H1 (cell line): ENCODE measurements at regions not wholly inside any gene's neighbourhood (a gene's known extent, or its start where the extent isn't known, plus 50 kb on each side); places are given as distances from the start of the nearest gene placed in this dataset.

Source experiments
- CTCF ChIP-seq, 3 experiments: IDR thresholded peaks; 1 replicate in 2 of 3; 2 replicates in 1 of 3; pipeline versions ENCODE4 v1.5.1 to v1.6.1; 2011; ENCODE audit warnings: low read length in 3 of 3, mild to moderate bottlenecking in 3 of 3, inconsistent platforms in 2 of 3, low read depth in 1 of 3, moderate library complexity in 1 of 3; ENCODE audit not compliant: insufficient read depth in 1 of 3; ENCODE audit errors: control extremely low read depth in 1 of 3
- EZH2 ChIP-seq: fragments of 200-600 bp; sonication (generic); IDR thresholded peaks from 2 replicates; pipeline ENCODE4 v1.7.1; 2012; ENCODE audit warnings: low read depth, mild to moderate bottlenecking, moderate library complexity, low read length, inconsistent platforms; ENCODE audit not compliant: severe bottlenecking
- JUN ChIP-seq: IDR thresholded peaks from 2 replicates; pipeline ENCODE4 v1.6.1; 2011; ENCODE audit warnings: low read depth, mild to moderate bottlenecking, improper control_type of control experiment, low read length
- KDM1A ChIP-seq: fragments of 200-600, 300-600 bp; sonication (generic); IDR thresholded peaks from 2 replicates; pipeline ENCODE4 v1.7.1; 2016; ENCODE audit warnings: mild to moderate bottlenecking, low read length, borderline replicate concordance
- MAFK ChIP-seq: IDR thresholded peaks from 2 replicates; pipeline ENCODE4 v1.6.1; 2012; ENCODE audit warnings: low read depth, mild to moderate bottlenecking, improper control_type of control experiment, low read length
- NANOG ChIP-seq: IDR thresholded peaks from 2 replicates; pipeline ENCODE4 v1.6.1; 2011; ENCODE audit warnings: low read length, low read depth, mild to moderate bottlenecking, inconsistent platforms; ENCODE audit not compliant: insufficient read depth, poor library complexity, severe bottlenecking
- POLR2AphosphoS5 ChIP-seq: IDR thresholded peaks from 2 replicates; pipeline ENCODE4 v1.6.1; 2011; ENCODE audit warnings: low read depth, low read length
- SRF ChIP-seq: IDR thresholded peaks from 2 replicates; pipeline ENCODE4 v1.6.1; 2011; ENCODE audit warnings: mild to moderate bottlenecking, low read depth, low read length, moderate library complexity
- ZNF274 ChIP-seq: IDR thresholded peaks from 2 replicates; pipeline ENCODE4 v1.7.0; 2012; ENCODE audit warnings: low read length, borderline replicate concordance; ENCODE audit errors: extremely low read depth

- no peak for TF ChIP-seq NANOG
- TF ChIP-seq POLR2AphosphoS5 = no peak
- no peak for TF ChIP-seq MAFK
- no peak for TF ChIP-seq ZNF274
- no peak for TF ChIP-seq CTCF (IDR thresholded peaks at IDR 0.05; ENCODE audit: control extremely low read depth in 1 of 3, insufficient read depth in 1 of 3, low read depth in 1 of 3, low read length in 3 of 3)
- TF ChIP-seq SRF = no peak
- no peak for TF ChIP-seq JUN
- no peak for TF ChIP-seq EZH2
- TF ChIP-seq KDM1A = no peak
These were observed 138.3 kb downstream of the BASP1 start for GRCh38 chr5:17355586-17356346.
